ENCODE measurements at regions not wholly inside any gene's neighbourhood (a gene's known extent, or its start where the extent isn't known, plus 50 kb on each side); places are given as distances from the start of the nearest gene placed in this dataset.

- DNase-seq, result no peak
Measured at GRCh38 chr1:55507578-55507931, 292.4 kb upstream of the USP24 start.

- no peak for DNase-seq
Measured at GRCh38 chr1:55506740-55507577, 291.8 kb upstream of the USP24 start.

GRCh38 chr1:55505326-55505725 lies 290.2 kb upstream of the USP24 start:
- no peak for DNase-seq

- DNase-seq, result no peak
Measured at GRCh38 chr1:55504306-55504731, 289.2 kb upstream of the USP24 start.

GRCh38 chr1:55503663-55504305 lies 288.6 kb upstream of the USP24 start:
- DNase-seq, result no peak

DNA sequence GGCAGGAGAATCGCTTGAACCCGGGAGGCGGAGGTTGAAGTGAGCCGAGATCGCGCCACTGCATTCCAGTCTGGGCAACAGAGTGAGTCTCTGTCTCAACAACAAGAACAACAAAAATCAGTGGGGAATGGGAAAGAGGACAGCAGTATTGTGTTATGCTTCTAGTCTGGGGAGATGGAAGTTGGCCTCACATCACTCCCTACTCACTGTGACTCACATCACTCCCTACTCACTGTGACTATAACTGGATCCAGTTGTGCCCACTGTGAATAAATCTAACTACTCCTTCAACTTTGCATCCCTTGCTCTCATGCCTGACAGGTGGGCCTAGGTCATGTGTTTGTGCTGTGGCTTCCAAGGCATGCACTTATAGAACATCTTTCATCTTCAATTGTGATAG lies 285.4 kb upstream of the USP24 start:
- no peak for DNase-seq

DNA sequence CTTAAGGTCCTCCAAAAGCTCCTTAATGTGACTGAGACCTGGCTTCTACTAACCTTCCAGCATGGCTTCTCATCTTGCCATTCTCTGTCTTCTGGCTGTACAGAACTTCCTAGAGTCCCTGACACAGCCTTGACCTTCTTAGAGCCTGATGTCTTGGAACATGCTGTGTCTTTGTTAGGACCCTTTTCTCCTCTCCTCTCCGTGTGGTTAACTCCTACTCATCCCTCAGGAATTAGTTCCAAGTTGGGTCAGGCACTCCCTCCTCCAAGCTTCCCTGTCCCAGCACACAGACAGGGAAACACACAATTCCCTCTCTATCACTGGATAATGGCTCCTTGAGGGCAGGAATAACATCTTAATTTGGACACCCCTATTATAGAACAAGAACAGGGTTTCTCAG lies 275.4 kb upstream of the USP24 start:
- DNase-seq, result no peak

DNA sequence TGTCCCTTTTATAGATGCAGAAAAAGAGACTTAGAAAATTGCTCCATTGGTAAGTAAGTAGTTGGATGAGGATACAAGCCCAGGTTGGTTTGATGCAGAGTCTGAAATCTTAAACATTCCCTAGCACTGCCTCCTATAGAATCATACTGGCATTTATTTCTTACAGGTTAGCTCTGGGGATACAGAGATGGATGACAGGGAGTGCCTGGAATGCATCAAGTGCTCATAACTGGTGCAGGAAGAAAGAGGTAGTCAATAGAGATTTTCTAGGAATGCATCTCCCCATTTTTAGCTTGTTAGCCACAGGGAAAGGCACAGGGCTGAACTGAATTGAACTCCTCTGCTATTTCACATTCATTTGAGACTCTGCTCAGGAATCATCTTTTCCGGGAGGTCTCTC lies 269.0 kb upstream of the USP24 start:
- no peak for DNase-seq

GRCh38 chr1:55483523-55483922 lies 268.4 kb upstream of the USP24 start:
- no peak for DNase-seq

GRCh38 chr1:55481634-55482033 lies 266.5 kb upstream of the USP24 start:
- no peak for DNase-seq

DNA sequence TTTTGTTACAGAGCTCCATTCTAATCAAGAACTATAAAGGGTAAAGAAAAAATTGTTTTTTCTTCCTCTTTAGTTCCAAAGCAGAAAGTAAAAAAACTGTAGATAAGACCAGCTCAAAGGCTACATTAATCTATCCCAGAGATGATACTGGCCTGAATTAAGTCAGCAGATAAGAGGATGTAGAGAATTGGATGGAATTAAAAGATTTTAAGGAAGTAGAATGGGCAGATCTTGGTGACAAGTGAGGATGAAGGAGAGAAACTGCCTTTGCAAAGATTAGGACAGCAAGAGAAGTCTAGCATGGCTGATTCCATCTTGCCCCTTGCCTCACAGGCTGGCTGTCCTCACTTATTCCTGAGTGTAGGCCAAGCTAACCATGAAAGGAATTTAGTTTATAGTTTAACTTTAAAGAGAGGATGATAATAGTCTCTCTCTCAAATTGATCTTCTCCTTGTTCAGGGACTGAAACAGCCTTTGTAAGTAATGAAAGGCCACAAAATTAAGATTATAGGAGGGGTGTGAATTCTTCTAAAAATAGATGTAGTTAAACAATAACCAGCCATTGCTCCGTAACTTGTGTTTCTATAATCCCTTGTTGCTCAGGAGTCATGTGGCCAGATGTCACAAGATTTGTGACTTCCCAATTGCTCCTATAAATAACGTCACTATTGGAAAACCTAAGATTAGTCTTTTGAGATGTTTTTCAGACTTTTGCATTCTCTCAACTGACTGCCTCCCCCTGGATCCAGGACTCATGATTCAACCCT lies 265.0 kb upstream of the USP24 start:
- no peak for DNase-seq

DNA sequence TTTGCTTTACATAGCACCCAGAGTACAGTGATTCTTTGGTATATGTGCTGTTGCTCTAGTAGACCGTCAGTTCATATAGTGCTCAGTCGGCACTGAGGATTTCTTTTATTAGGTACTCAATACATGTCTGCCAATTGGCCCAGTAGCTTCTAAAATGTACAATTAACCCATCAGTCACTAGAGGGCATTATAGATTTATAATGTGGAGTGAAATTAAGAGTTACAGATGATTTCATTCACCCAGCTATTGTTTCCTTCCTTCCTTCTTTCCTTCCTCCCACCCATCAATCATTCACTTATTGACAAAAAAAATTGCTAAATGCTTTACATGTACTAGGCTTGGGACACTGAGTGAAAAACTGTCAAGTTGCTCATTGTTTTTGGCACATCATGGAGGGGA lies 263.6 kb upstream of the USP24 start:
- DNase-seq, result no peak

- no peak for DNase-seq
Measured at GRCh38 chr1:55477953-55478352, 262.8 kb upstream of the USP24 start.

DNA sequence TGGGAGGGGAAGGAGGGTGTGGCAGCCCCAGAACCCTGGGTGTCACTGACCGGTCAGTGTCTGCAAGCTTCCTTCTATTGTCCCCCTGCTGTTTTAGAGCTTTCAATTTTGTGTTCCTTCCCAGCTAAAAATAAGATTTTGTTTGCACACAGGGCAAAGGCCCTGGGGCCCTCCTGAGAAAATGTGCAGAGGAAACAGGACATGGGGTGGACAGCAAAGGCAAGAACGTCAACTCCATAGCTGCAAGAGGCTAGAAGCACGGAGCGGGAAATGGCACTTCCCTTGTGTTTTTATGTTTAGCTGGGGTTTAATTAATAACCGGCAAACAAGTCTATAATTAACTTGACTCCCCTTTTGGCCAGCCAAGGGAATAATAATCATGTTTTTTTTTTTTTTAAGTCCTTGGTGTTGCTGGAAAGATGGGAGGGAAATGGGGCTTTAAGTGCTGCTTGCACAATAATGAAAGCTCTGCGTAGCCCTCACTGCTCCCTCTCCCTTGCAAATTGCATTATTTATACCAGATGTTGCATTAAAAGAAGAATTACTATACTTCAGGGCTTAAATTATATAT lies 261.4 kb upstream of the USP24 start:
- DNase-seq, result no peak

- no peak for DNase-seq
Measured at GRCh38 chr1:55474168-55474786, 259.1 kb upstream of the USP24 start.

DNA sequence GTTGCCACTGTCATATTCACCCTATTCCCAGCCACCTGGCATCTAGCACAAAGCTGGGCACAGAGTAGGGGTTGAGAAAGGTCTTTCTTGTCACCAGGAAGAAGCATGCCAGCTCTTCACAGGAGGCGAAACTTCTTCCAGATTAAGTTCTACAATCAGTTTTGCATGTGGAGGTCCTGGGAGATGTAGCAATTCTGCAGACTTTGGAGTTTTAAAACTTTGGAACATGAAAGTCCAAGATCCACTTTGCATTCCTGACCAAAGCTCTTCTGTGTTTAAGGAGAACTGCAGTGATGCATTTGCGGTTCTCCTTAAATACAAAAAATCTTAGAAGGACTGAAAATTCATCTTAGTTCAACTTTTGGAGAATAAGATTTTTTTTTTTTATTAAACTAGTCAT lies 258.5 kb upstream of the USP24 start:
- no peak for DNase-seq

DNA sequence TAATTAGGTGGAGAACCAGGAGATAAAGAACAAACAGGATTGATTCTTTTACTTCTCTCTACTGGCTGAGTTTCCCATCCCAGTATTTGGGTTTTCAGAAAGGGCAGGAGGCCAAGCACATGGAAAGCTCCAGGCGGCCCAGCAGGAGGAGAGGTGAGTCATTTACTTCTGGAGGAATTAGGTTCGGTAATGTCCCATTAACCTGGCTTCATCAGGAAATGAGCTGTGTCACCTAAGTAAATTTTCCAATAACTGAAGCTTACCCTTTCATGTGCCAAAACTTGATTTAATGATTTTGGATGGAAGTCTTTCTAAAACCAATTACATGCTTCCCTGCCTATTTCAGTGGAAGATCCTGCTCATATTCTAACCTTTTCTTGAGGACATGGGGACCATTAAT lies 257.6 kb upstream of the USP24 start:
- no peak for DNase-seq

GRCh38 chr1:55472115-55472514 lies 257.0 kb upstream of the USP24 start:
- DNase-seq, result no peak

GRCh38 chr1:55468142-55468795 lies 253.1 kb upstream of the USP24 start:
- no peak for DNase-seq

- no peak for DNase-seq
Measured at GRCh38 chr1:55466921-55467320, 251.8 kb upstream of the USP24 start.

- DNase-seq, result no peak
Measured at GRCh38 chr1:55466373-55466772, 251.2 kb upstream of the USP24 start.

DNA sequence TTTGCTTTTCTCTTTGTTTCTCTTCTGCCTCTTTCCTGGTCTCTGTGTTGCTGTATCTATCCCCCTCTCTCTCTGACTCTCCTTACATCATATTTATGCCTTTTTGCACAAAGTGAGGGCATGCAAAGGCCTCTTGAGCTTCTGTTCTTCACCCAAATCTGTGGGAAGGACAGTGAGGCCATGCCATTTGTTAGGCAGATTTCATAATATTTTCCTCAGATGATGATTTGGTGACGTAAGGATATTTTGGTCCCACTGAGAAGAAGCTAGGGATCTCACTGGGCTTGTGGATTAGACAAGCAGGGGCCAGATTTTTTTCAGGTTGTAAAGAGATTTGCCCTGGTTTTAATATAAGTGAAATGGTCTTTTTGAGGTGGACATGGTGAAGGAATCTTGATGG lies 249.4 kb upstream of the USP24 start:
- DNase-seq, result no peak
